HuH-7 (cell line): ENCODE measurements at regions not wholly inside any gene's neighbourhood (a gene's known extent, or its start where the extent isn't known, plus 50 kb on each side); places are given as distances from the start of the nearest gene placed in this dataset.

Experiments used
- DNase-seq: peaks from one replicate; pipeline ENCODE4 v3.0.0; 2011; ENCODE audit warnings: low spot score

- no peak for DNase-seq
Observed at GRCh38 chr5:6832994-6833393, 119.8 kb downstream of the TENT4A start.

- DNase-seq, result no peak
Observed at GRCh38 chr5:6833406-6833805, 120.2 kb downstream of the TENT4A start.

GRCh38 chr5:6837095-6837494, 123.9 kb downstream of the TENT4A start:
- DNase-seq, result no peak

GRCh38 chr5:6837519-6838110, 124.4 kb downstream of the TENT4A start:
- peak; percentile 49 for DNase-seq

- DNase-seq, result no peak
Observed at GRCh38 chr5:6838736-6839135, 125.5 kb downstream of the TENT4A start.

- no peak for DNase-seq
Observed at GRCh38 chr5:6840136-6840793, 127.0 kb downstream of the TENT4A start.

- DNase-seq, result no peak
Observed at GRCh38 chr5:6843335-6843734, 130.1 kb downstream of the TENT4A start.

- DNase-seq, result no peak
Observed at GRCh38 chr5:6843821-6844220, 130.6 kb downstream of the TENT4A start.

GRCh38 chr5:6845856-6846255, 132.6 kb downstream of the TENT4A start:
- DNase-seq, result no peak

- no peak for DNase-seq
Observed at GRCh38 chr5:6847870-6848269, 134.6 kb downstream of the TENT4A start.

GRCh38 chr5:6849316-6850105, 136.3 kb downstream of the TENT4A start:
- DNase-seq, result no peak

GRCh38 chr5:6850106-6850432, 136.8 kb downstream of the TENT4A start:
- DNase-seq, result no peak

- no peak for DNase-seq
Observed at GRCh38 chr5:6856653-6857052, 143.4 kb downstream of the TENT4A start.

- no peak for DNase-seq
Observed at GRCh38 chr5:6858419-6858818, 145.2 kb downstream of the TENT4A start.

- no peak for DNase-seq
Observed at GRCh38 chr5:6859023-6859422, 145.8 kb downstream of the TENT4A start.

GRCh38 chr5:6859951-6860638, 146.9 kb downstream of the TENT4A start:
- no peak for DNase-seq

GRCh38 chr5:6861036-6861435, 147.8 kb downstream of the TENT4A start:
- DNase-seq, result no peak

- no peak for DNase-seq
Observed at GRCh38 chr5:6861667-6862066, 148.4 kb downstream of the TENT4A start.

GRCh38 chr5:6862306-6862705, 149.1 kb downstream of the TENT4A start:
- no peak for DNase-seq

GRCh38 chr5:6867712-6868111, 154.5 kb downstream of the TENT4A start:
- DNase-seq, result no peak

GRCh38 chr5:6868171-6868570, 154.9 kb downstream of the TENT4A start:
- DNase-seq, result no peak

- no peak for DNase-seq
Observed at GRCh38 chr5:6868575-6869215, 155.5 kb downstream of the TENT4A start.
